Suprapubic skin (tissue), 3 donors: ENCODE measurements at regions not wholly inside any gene's neighbourhood (a gene's known extent, or its start where the extent isn't known, plus 50 kb on each side); places are given as distances from the start of the nearest gene placed in this dataset.

Experiments
- CTCF ChIP-seq, 2 donors: fragments of 200-600 bp in 1 of 2; fragments of 450-650 bp in 1 of 2; sonication (generic) in 1 of 2; IDR thresholded peaks; one replicate each; pipeline ENCODE4 v1.5.1; 2016 to 2019; ENCODE audit warnings: antibody characterized with exemption in 2 of 2, mild to moderate bottlenecking in 1 of 2, moderate library complexity in 1 of 2
- POLR2AphosphoS5 ChIP-seq, 3 donors: sonication (generic); formaldehyde crosslinking; IDR thresholded peaks; one replicate each; pipeline ENCODE4 v1.6.1; 2017; ENCODE audit warnings: antibody characterized with exemption in 3 of 3

GRCh38 chr17:31798205-31798724, 60.8 kb downstream of the COPRS start:
- TF ChIP-seq POLR2AphosphoS5 (IDR thresholded peaks at IDR 0.05) (no peak), CTCF (IDR thresholded peaks at IDR 0.05) (no peak)
